M059J (cell line): ENCODE measurements at regions not wholly inside any gene's neighbourhood (a gene's known extent, or its start where the extent isn't known, plus 50 kb on each side); places are given as distances from the start of the nearest gene placed in this dataset.
"Not testable (repeated sequence)": the region's sequence is repeated elsewhere in the genome, so short reads cannot be mapped to it uniquely, and the experiment has no call there.

Experiments
- DNase-seq: peaks from one replicate; pipeline ENCODE4 v3.0.0-alpha.2; 2012; ENCODE audit warnings: low read depth

GRCh38 chr5:8805653-8806052 is 740.2 kb downstream of the SEMA5A start:
- DNase-seq: no peak

- DNase-seq: peak; percentile 45
These were observed 738.2 kb downstream of the SEMA5A start for GRCh38 chr5:8807636-8808035.

- DNase-seq: no peak
These were observed 734.3 kb downstream of the SEMA5A start for GRCh38 chr5:8811581-8811980.

GRCh38 chr5:8813180-8813579 is 732.7 kb downstream of the SEMA5A start:
- DNase-seq: peak; percentile 65

- no peak for DNase-seq
These were observed 731.8 kb downstream of the SEMA5A start for GRCh38 chr5:8814105-8814504.

GRCh38 chr5:8824371-8824770 is 721.5 kb downstream of the SEMA5A start:
- DNase-seq: no peak

GRCh38 chr5:8825139-8825757 is 720.6 kb downstream of the SEMA5A start:
- DNase-seq: peak; percentile 57

- peak; percentile 36 for DNase-seq
These were observed 719.4 kb downstream of the SEMA5A start for GRCh38 chr5:8826508-8826907.

- DNase-seq: peak; percentile 32
These were observed 718.2 kb downstream of the SEMA5A start for GRCh38 chr5:8827696-8828095.

GRCh38 chr5:8828596-8829322 is 717.1 kb downstream of the SEMA5A start:
- DNase-seq: peak; percentile 37

- DNase-seq: peak; percentile 99
These were observed 716.4 kb downstream of the SEMA5A start for GRCh38 chr5:8829323-8830029.

GRCh38 chr5:8831251-8831650 is 714.6 kb downstream of the SEMA5A start:
- DNase-seq: no peak

GRCh38 chr5:8831854-8832253 is 714.0 kb downstream of the SEMA5A start:
- no peak for DNase-seq

GRCh38 chr5:8839361-8840055 is 706.4 kb downstream of the SEMA5A start:
- no peak for DNase-seq

GRCh38 chr5:8840237-8840636 is 705.6 kb downstream of the SEMA5A start:
- no peak for DNase-seq

- DNase-seq: not testable (repeated sequence)
These were observed 705.1 kb downstream of the SEMA5A start for GRCh38 chr5:8840746-8841145.

- peak; percentile 76 for DNase-seq
These were observed 702.8 kb downstream of the SEMA5A start for GRCh38 chr5:8842971-8843551.

GRCh38 chr5:8843771-8844170 is 702.1 kb downstream of the SEMA5A start:
- peak; percentile 82 for DNase-seq

GRCh38 chr5:8844206-8844605 is 701.7 kb downstream of the SEMA5A start:
- DNase-seq: no peak

- DNase-seq: peak; percentile 36
These were observed 701.0 kb downstream of the SEMA5A start for GRCh38 chr5:8844847-8845246.

- DNase-seq: peak; percentile 63
These were observed 700.6 kb downstream of the SEMA5A start for GRCh38 chr5:8845296-8845695.

- no peak for DNase-seq
These were observed 697.5 kb downstream of the SEMA5A start for GRCh38 chr5:8848366-8848765.
